CD14-positive monocyte (primary cell): ENCODE measurements at regions not wholly inside any gene's neighbourhood (a gene's known extent, or its start where the extent isn't known, plus 50 kb on each side); places are given as distances from the start of the nearest gene placed in this dataset.

ENCODE experiments used
- DNase-seq, 3 donors: peaks; one replicate each; pipeline ENCODE4 v3.0.0-alpha.2; 2011 to 2022
- H2AFZ ChIP-seq: 2 replicates; pipeline ENCODE4 v1.6.0; 2012; ENCODE audit warnings: mild to moderate bottlenecking, low read depth, low read length, inconsistent platforms; ENCODE audit not compliant: insufficient read depth, poor library complexity, severe bottlenecking
- H3K27ac ChIP-seq, 2 donors: 1 replicate in 1 of 2; 2 replicates in 1 of 2; pipeline ENCODE4 v1.5.1; 2012 to 2013; ENCODE audit warnings: low read length in 2 of 2, control low read depth in 1 of 2, inconsistent platforms in 1 of 2, low read depth in 1 of 2, mild to moderate bottlenecking in 1 of 2
- H3K27me3 ChIP-seq, 2 donors: one replicate each; pipeline versions ENCODE4 v1.6.0 to v1.6.1; 2011 to 2013; ENCODE audit warnings: low read length in 2 of 2; ENCODE audit not compliant: control insufficient read depth in 2 of 2, insufficient read depth in 2 of 2
- H3K36me3 ChIP-seq, 2 donors: replicated peaks in 1 of 2; 1 replicate in 1 of 2; 2 replicates in 1 of 2; pipeline versions ENCODE4 v1.5.1 to v1.6.1; 2012 to 2013; ENCODE audit warnings: low read length in 2 of 2, control low read depth in 1 of 2, inconsistent platforms in 1 of 2, mild to moderate bottlenecking in 1 of 2; ENCODE audit not compliant: insufficient read depth in 2 of 2, control insufficient read depth in 1 of 2
- H3K4me1 ChIP-seq, 2 donors: 1 replicate in 1 of 2; 2 replicates in 1 of 2; pipeline versions ENCODE4 v1.5.1 to v1.6.1; 2012 to 2013; ENCODE audit warnings: low read length in 2 of 2, control low read depth in 1 of 2, inconsistent platforms in 1 of 2, mild to moderate bottlenecking in 1 of 2, moderate library complexity in 1 of 2; ENCODE audit not compliant: insufficient read depth in 2 of 2, control insufficient read depth in 1 of 2
- H3K4me2 ChIP-seq: replicated peaks from 2 replicates; pipeline ENCODE3; 2012; ENCODE audit warnings: low read length, moderate library complexity, mild to moderate bottlenecking; ENCODE audit not compliant: poor library complexity, severe bottlenecking; ENCODE audit errors: extremely low read depth
- H3K4me3 ChIP-seq, 3 experiments: fragments of 200-600 bp in 1 of 3; sonication (generic) in 1 of 3; replicated peaks in 1 of 3; 1 replicate in 2 of 3; 2 replicates in 1 of 3; pipeline ENCODE4 v1.5.1; 2011 to 2013; ENCODE audit warnings: low read length in 3 of 3, mild to moderate bottlenecking in 3 of 3, control low read depth in 2 of 3, low read depth in 2 of 3, inconsistent platforms in 1 of 3, moderate library complexity in 1 of 3
- H3K79me2 ChIP-seq: 2 replicates; pipeline ENCODE4 v1.6.0; 2012; ENCODE audit warnings: mild to moderate bottlenecking, control low read depth, inconsistent platforms, low read length, moderate library complexity; ENCODE audit not compliant: insufficient read depth
- H3K9ac ChIP-seq: 2 replicates; pipeline ENCODE4 v1.6.0; 2017; ENCODE audit warnings: low read length, mild to moderate bottlenecking; ENCODE audit not compliant: insufficient read depth, poor library complexity, severe bottlenecking
- H3K9me3 ChIP-seq, 2 donors: replicated peaks in 1 of 2; 1 replicate in 1 of 2; 2 replicates in 1 of 2; pipeline versions ENCODE4 v1.5.1 to v1.6.1; 2012 to 2013; ENCODE audit warnings: low read length in 2 of 2, control low read depth in 1 of 2; ENCODE audit not compliant: control insufficient read depth in 1 of 2, insufficient read depth in 1 of 2
- H4K20me1 ChIP-seq: 2 replicates; pipeline ENCODE4 v1.6.0; 2012; ENCODE audit warnings: mild to moderate bottlenecking, low read length, control low read depth, moderate library complexity; ENCODE audit not compliant: insufficient read depth
- H3K27ac Mint-ChIP-seq, 7 donors: one replicate each; pipeline ENCODE4 v1.8.0; 2020; ENCODE audit warnings: mild to moderate bottlenecking in 7 of 7, mixed read lengths in 7 of 7, moderate library complexity in 6 of 7, inconsistent platforms in 2 of 7
- H3K27me3 Mint-ChIP-seq, 3 donors: one replicate each; pipeline ENCODE4 v1.8.0; 2021 to 2022; ENCODE audit warnings: low read depth in 3 of 3, mild to moderate bottlenecking in 3 of 3, mixed read lengths in 3 of 3, moderate library complexity in 3 of 3, inconsistent platforms in 1 of 3
- H3K36me3 Mint-ChIP-seq, 2 donors: one replicate each; pipeline ENCODE4 v1.8.0; 2020; ENCODE audit warnings: mixed read lengths in 2 of 2, inconsistent platforms in 1 of 2, mild to moderate bottlenecking in 1 of 2
- H3K4me1 Mint-ChIP-seq: one replicate; pipeline ENCODE4 v1.8.0; 2020; ENCODE audit warnings: mild to moderate bottlenecking, mixed read lengths
- H3K4me3 Mint-ChIP-seq, 2 donors: one replicate each; pipeline ENCODE4 v1.8.0; 2020; ENCODE audit warnings: mild to moderate bottlenecking in 2 of 2, mixed read lengths in 2 of 2, moderate library complexity in 1 of 2
- H3K9me3 Mint-ChIP-seq, 7 donors: one replicate each; pipeline ENCODE4 v1.8.0; 2020 to 2022; ENCODE audit warnings: mixed read lengths in 7 of 7, mild to moderate bottlenecking in 6 of 7, moderate library complexity in 6 of 7, inconsistent platforms in 2 of 7
- WGBS: methylation state at CpG from one replicate; pipeline ENCODE4 v1.1.5; 2013; ENCODE audit warnings: missing lambda C conversion rate; ENCODE audit not compliant: insufficient coverage; 5-methylcytosine and 5-hydroxymethylcytosine counted together
- intact Hi-C, 2 donors: fragments of 100-400 bp; cut with micrococcal nuclease; formaldehyde crosslinking; loops; one replicate each; pipeline versions ENCODE4 v1.15.0 to v1.15.1; 2023
- TF ChIP-seq, protein P1 (sequence below): fragments of 200-600 bp; IDR thresholded peaks from one replicate; pipeline ENCODE4 v1.8.0; 2022; ENCODE audit warnings: antibody characterized with exemption, mild to moderate bottlenecking

DNA sequence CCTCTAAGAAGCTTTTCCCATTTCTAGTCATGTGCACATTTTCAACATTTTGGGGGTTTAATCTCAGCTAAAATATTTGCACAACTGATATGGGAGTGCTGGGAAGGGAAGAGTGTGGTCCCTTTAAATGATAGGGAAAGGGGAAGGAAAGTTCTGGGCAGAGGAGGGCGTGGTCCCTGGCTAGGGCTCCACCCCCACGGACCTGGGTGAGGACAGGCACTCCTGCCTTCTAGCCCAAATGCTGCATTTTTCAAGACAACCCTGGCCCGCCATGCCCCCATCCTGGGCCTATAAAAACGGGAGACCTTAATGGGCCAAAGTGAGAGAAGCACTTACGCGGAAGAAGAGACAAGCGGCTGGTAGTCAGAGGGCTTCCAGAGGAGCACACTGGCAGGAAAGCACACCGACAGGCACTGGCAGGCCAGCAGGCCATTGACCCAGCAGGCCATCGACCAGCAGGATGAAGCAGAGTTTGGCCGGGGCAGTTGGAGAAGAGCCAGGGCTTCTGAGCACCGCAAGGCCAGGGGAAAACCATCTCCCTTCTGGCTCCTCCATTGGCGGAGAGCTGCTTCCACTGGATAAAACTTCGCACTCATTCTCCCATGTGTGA, 266.7 kb downstream of the SPRY2 start:
- H3K27ac ChIP-seq = no peak overlapping the region
- H3K36me3 ChIP-seq = no peaks in the 10 kb centered on the region
- H3K27me3 ChIP-seq = no peaks in the 10 kb centered on the region
- H3K9me3 ChIP-seq = peaks cover 0 to 19% of the 10 kb centered on the region in 2 donors
- Mint-ChIP-seq H3K36me3 (no peaks in the 10 kb centered on the region), H3K9me3 (peaks cover 0 to 18% (median 12%) of the 10 kb centered on the region in 7 donors), H3K27ac (no peak overlapping the region), H3K4me1 (no peaks in the 10 kb centered on the region), H3K27me3 (no peaks in the 10 kb centered on the region), H3K4me3 (no peak overlapping the region)
- TF ChIP-seq, protein P1, sequence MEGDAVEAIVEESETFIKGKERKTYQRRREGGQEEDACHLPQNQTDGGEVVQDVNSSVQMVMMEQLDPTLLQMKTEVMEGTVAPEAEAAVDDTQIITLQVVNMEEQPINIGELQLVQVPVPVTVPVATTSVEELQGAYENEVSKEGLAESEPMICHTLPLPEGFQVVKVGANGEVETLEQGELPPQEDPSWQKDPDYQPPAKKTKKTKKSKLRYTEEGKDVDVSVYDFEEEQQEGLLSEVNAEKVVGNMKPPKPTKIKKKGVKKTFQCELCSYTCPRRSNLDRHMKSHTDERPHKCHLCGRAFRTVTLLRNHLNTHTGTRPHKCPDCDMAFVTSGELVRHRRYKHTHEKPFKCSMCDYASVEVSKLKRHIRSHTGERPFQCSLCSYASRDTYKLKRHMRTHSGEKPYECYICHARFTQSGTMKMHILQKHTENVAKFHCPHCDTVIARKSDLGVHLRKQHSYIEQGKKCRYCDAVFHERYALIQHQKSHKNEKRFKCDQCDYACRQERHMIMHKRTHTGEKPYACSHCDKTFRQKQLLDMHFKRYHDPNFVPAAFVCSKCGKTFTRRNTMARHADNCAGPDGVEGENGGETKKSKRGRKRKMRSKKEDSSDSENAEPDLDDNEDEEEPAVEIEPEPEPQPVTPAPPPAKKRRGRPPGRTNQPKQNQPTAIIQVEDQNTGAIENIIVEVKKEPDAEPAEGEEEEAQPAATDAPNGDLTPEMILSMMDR = no peak
- no peak overlapping the region for H3K4me3 ChIP-seq
- H3K79me2 ChIP-seq = no peaks in the 10 kb centered on the region
- intact Hi-C loops = no loop called here
- DNase-seq = no peak
- no peaks in the 10 kb centered on the region for H4K20me1 ChIP-seq
- no peaks in the 10 kb centered on the region for H3K4me1 ChIP-seq
- no peak overlapping the region for H2AFZ ChIP-seq
- H3K9ac ChIP-seq = no peak overlapping the region
- no peak overlapping the region for H3K4me2 ChIP-seq
- WGBS = 97% methylated on average over 13 of the region's 13 CpGs

DNA sequence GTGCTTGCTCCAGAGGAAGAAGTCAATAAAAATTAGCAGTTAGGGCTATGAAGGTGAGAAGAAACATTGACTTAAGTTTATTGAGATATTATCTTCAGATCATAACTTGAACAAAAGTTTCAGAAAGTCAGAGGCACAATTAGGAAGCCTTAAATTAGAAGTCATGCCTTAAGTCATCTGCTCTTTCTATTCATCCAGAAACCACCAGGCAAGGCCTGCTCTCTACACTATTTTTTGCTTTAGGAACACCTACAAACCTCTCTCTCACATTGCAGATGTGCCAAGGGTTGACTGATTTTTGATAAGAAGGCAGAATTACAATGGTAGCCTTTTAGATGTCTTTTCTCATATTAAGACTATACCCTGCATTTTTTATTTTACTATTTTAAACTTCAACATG, 268.7 kb downstream of the SPRY2 start:
- H3K36me3 Mint-ChIP-seq = no peaks in the 10 kb centered on the region
- Histone ChIP-seq H3K79me2 (no peaks in the 10 kb centered on the region), H3K27me3 (no peaks in the 10 kb centered on the region), H4K20me1 (no peaks in the 10 kb centered on the region), H3K9me3 (peaks cover under 1 to 19% of the 10 kb centered on the region in 2 donors), H2AFZ (no peak overlapping the region), H3K4me2 (no peak overlapping the region), H3K4me3 (no peak overlapping the region), H3K27ac (no peak overlapping the region), H3K9ac (no peak overlapping the region), H3K36me3 (no peaks in the 10 kb centered on the region), H3K4me1 (no peaks in the 10 kb centered on the region)
- no peak for DNase-seq
- intact Hi-C loops = no loop called here
- H3K4me1 Mint-ChIP-seq = no peaks in the 10 kb centered on the region
- H3K4me3 Mint-ChIP-seq = no peak overlapping the region
- no peak overlapping the region for H3K27ac Mint-ChIP-seq
- TF ChIP-seq, protein P1 = no peak
- H3K27me3 Mint-ChIP-seq = no peaks in the 10 kb centered on the region
- H3K9me3 Mint-ChIP-seq = peaks cover 6 to 22% (median 14%) of the 10 kb centered on the region in 7 donors
